Adrenal gland (tissue), 9 donors: ENCODE measurements at regions not wholly inside any gene's neighbourhood (a gene's known extent, or its start where the extent isn't known, plus 50 kb on each side); places are given as distances from the start of the nearest gene placed in this dataset.

Experiments
- DNase-seq, 7 donors: peaks; one replicate each; pipeline ENCODE4 v3.0.0-alpha.2; 2019 to 2020
- H3K27ac ChIP-seq, 5 donors: fragments of 200-600 bp; sonication (generic) in 4 of 5; 1 replicate in 3 of 5; 2 replicates in 2 of 5; pipeline versions ENCODE4 v1.5.1 to v1.8.0; 2016 to 2020; ENCODE audit warnings: mild to moderate bottlenecking in 1 of 5
- H3K27me3 ChIP-seq: fragments of 200-600 bp; 2 replicates; pipeline ENCODE4 v1.8.0; 2021
- H3K36me3 ChIP-seq, 2 donors: fragments of 200-600 bp; replicated peaks in 1 of 2; 1 replicate in 1 of 2; 2 replicates in 1 of 2; pipeline versions ENCODE4 v1.5.1 to v1.8.0; 2018 to 2022
- H3K4me1 ChIP-seq, 2 donors: fragments of 200-600 bp; replicated peaks in 1 of 2; 1 replicate in 1 of 2; 2 replicates in 1 of 2; pipeline versions ENCODE4 v1.5.1 to v1.8.0; 2018 to 2021
- H3K4me3 ChIP-seq, 4 donors: fragments of 200-600 bp; sonication (generic) in 3 of 4; one replicate each; pipeline ENCODE4 v1.5.1; 2016 to 2018
- H3K9me3 ChIP-seq, 3 donors: fragments of 200-600 bp; sonication (generic) in 1 of 3; replicated peaks in 1 of 3; 1 replicate in 2 of 3; 2 replicates in 1 of 3; pipeline versions ENCODE4 v1.5.1 to v1.8.0; 2016 to 2021
- POLR2A ChIP-seq, 2 donors: fragments of 450-650 bp; IDR thresholded peaks; one replicate each; pipeline ENCODE4 v1.6.1; 2017; ENCODE audit warnings: antibody characterized with exemption in 2 of 2, mild to moderate bottlenecking in 2 of 2, moderate library complexity in 1 of 2
- WGBS, 4 donors: extraction: QIAGEN DNeasy Blood & Tissue Kit in 2 of 4; methylation state at CpG; one replicate each; pipeline versions ENCODE4 v1.1.5 to v1.1.7; 2013 to 2017; 5-methylcytosine and 5-hydroxymethylcytosine counted together
- intact Hi-C, 2 donors: fragments of 100-400 bp; cut with DNase I; formaldehyde crosslinking; loops; one replicate each; pipeline versions ENCODE4 v1.14.1 to v1.15.0; 2022 to 2023
- TF ChIP-seq, protein P1 (sequence below), 6 experiments: fragments of 450-650 bp in 4 of 6; fragments of 200-600 bp in 2 of 6; sonication (generic) in 1 of 6; IDR thresholded peaks; 1 replicate in 5 of 6; 2 replicates in 1 of 6; pipeline versions ENCODE4 v1.5.1 to v1.8.0; 2016 to 2021; ENCODE audit warnings: antibody characterized with exemption in 6 of 6, mild to moderate bottlenecking in 2 of 6, moderate library complexity in 1 of 6
- donor health status: healthy with polysubstance abuse.
- donor health status: Bipolar disorder and iron deficiency.
- donor health status: DM: yes; HTN: yes; CAD: no.
- donor health status: DM: no; HTN: no; CAD: no.
- donor health status: DM: no; HTN: no; CAD: no.

DNA sequence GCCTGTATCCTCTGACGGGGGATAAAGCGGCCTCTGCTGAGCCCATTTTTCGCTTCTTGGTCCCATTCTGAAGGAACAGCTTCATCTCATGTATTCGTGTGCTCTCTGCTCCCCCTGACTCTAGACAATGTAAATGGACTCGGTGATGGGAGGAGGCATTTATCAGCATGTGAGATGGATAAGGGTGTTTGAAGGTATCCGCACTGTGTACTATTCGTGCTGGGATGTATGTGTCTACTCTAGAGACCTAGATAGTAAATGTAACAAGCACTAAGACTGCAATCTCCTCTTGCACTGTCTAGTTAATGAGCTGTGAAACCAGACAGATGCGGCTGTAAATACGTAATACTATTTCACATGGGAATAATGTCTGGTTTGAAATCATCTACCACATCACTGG lies 134.6 kb upstream of the ARGLU1 start:
- no peak for DNase-seq
- Histone ChIP-seq H3K27me3 (no peaks in the 10 kb centered on the region), H3K36me3 (no peaks in the 10 kb centered on the region), H3K4me1 (no peaks in the 10 kb centered on the region), H3K4me3 (no peak overlapping the region), H3K27ac (peak overlapping the region in 2 of 5 donors; percentile 8 to 74), H3K9me3 (no peaks in the 10 kb centered on the region)
- intact Hi-C loops, result no loop called here
- TF ChIP-seq POLR2A (IDR thresholded peaks at IDR 0.05), result no peak
- TF ChIP-seq, protein P1, sequence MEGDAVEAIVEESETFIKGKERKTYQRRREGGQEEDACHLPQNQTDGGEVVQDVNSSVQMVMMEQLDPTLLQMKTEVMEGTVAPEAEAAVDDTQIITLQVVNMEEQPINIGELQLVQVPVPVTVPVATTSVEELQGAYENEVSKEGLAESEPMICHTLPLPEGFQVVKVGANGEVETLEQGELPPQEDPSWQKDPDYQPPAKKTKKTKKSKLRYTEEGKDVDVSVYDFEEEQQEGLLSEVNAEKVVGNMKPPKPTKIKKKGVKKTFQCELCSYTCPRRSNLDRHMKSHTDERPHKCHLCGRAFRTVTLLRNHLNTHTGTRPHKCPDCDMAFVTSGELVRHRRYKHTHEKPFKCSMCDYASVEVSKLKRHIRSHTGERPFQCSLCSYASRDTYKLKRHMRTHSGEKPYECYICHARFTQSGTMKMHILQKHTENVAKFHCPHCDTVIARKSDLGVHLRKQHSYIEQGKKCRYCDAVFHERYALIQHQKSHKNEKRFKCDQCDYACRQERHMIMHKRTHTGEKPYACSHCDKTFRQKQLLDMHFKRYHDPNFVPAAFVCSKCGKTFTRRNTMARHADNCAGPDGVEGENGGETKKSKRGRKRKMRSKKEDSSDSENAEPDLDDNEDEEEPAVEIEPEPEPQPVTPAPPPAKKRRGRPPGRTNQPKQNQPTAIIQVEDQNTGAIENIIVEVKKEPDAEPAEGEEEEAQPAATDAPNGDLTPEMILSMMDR (IDR thresholded peaks at IDR 0.05), result no peak
- 67 to 78% (median 69%) methylated on average over 9 of the region's 9 CpGs for WGBS, 4 donors

DNA sequence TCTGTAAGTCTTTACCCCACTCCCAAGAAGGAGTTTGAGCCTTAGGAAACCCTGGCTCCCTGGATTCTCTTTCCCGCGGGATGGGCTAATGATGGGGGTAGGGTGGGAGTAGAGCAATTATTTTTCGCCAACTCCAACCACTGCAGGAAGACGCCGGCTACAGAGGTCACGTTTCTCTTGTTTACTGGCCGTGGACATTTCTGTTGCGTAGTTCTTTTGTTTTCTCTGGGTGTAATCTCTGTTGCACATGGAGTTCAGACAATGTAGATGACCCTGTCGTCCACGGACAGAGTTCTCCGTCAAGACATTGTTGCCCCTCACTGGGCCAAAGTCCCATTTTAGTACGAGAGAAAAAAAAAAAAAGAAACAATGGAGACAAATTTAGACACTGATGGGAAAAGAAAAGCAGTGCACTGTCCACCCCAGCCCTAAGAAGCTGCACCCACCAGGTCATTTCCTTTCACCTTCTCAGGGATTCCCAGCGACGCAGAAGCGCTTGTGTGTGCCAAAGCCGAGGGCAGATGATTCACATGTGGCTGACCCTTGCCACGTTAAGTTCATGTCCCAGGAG lies 133.9 kb upstream of the ARGLU1 start:
- H3K36me3 ChIP-seq, result no peaks in the 10 kb centered on the region
- 62 to 66% (median 64%) methylated on average over 17 of the region's 17 CpGs for WGBS, 4 donors
- no peak overlapping the region for H3K4me3 ChIP-seq
- H3K9me3 ChIP-seq, result no peaks in the 10 kb centered on the region
- peak in 6 of 7 donors; percentile 27 to 78 (median 40) for DNase-seq
- no peaks in the 10 kb centered on the region for H3K4me1 ChIP-seq
- TF ChIP-seq, protein P1 (IDR thresholded peaks at IDR 0.05), result no peak
- TF ChIP-seq POLR2A (IDR thresholded peaks at IDR 0.05), result no peak
- H3K27me3 ChIP-seq, result no peaks in the 10 kb centered on the region
- intact Hi-C loops, result no loop called here
- peak overlapping the region in 1 of 5 donors; percentile 66 for H3K27ac ChIP-seq

DNA sequence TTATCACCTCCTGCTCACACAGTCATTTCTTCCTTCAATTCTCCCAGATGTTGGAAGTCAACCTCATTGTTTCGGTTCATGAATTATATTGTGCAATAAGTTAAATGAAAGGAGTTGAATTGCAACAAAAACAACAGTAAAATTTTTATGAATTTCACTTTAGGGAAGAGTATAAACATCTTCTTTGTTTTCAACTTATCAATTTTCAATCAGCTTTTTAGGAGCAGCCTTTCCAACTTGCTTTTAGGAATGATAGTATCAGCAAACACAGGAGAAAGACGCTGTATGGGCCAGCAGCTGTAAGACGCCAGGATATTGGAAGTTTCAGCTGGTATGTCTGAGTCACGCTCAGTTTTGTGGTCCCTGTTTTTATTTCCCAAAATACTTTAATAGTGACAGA lies 132.5 kb upstream of the ARGLU1 start:
- Histone ChIP-seq H3K36me3 (no peaks in the 10 kb centered on the region), H3K9me3 (no peaks in the 10 kb centered on the region), H3K4me3 (no peak overlapping the region), H3K27ac (no peak overlapping the region), H3K4me1 (no peaks in the 10 kb centered on the region), H3K27me3 (no peaks in the 10 kb centered on the region)
- WGBS, 4 donors, result 66 to 76% (median 68%) methylated on average over 4 of the region's 4 CpGs
- intact Hi-C loops, result no loop called here
- DNase-seq, result no peak
- TF ChIP-seq POLR2A (IDR thresholded peaks at IDR 0.05), result no peak
- TF ChIP-seq, protein P1 (IDR thresholded peaks at IDR 0.05), result no peak

DNA sequence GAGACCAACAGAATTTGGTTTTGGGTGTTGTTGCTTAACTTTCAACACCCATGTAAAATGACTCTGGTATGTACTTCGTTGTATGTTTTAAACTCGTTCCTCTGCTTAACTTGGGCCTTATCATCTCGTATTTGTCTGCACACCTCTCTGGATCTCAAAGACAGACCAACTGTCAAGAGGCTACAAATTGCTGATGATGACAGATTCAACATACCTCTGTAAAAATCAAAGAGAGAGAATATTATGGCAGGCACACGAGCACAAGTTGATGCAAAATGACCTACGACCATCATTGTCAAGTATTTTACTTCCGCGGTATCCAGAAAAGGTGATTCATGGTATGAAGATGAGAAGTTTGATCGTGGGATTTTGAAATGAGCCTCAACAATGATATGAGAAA lies 132.1 kb upstream of the ARGLU1 start:
- no peak overlapping the region for H3K4me3 ChIP-seq
- intact Hi-C loops, result no loop called here
- 79 to 89% (median 83%) methylated on average over 8 of the region's 8 CpGs for WGBS, 4 donors

More for the DNA sequence above, 132.1 kb upstream of the ARGLU1 start:
- TF ChIP-seq, protein P1 (IDR thresholded peaks at IDR 0.05), result no peak
- TF ChIP-seq POLR2A (IDR thresholded peaks at IDR 0.05), result no peak
- DNase-seq, result no peak
- Histone ChIP-seq H3K27me3 (no peaks in the 10 kb centered on the region), H3K36me3 (no peaks in the 10 kb centered on the region), H3K27ac (no peak overlapping the region), H3K9me3 (no peaks in the 10 kb centered on the region), H3K4me1 (no peaks in the 10 kb centered on the region)
